HG03139 (cell line): ENCODE measurements at regions not wholly inside any gene's neighbourhood (a gene's known extent, or its start where the extent isn't known, plus 50 kb on each side); places are given as distances from the start of the nearest gene placed in this dataset.
"Not testable (repeated sequence)": the region's sequence is repeated elsewhere in the genome, so short reads cannot be mapped to it uniquely, and the experiment has no call there.

Experiments
- ATAC-seq: cut with Tn5 transposase; IDR thresholded peaks from one replicate; pipeline ENCODE4 v1.9.1; 2021; ENCODE audit not compliant: unreplicated experiment

- ATAC-seq: no peak
Observed at GRCh38 chr5:125064621-125065438, 318.4 kb upstream of the ZNF608 start.

DNA sequence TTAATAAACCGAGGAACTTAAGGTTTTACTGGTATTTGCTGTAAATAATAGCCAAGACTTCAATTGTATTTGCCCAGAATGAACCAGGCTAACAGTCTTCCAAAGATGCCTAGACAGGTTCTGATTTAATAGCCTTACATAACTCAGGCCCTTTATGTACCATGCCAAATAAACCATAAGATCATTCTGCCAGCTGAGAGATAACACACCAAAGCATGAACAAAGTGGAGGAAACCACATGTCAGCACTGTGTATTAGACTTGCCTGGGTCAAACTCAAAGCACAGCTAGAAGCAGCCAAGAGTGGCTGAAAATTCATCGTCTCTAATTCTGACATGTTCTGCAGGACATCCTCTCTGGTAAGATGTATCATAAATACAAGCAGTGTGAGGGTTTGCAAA is 319.3 kb upstream of the ZNF608 start:
- no peak for ATAC-seq

DNA sequence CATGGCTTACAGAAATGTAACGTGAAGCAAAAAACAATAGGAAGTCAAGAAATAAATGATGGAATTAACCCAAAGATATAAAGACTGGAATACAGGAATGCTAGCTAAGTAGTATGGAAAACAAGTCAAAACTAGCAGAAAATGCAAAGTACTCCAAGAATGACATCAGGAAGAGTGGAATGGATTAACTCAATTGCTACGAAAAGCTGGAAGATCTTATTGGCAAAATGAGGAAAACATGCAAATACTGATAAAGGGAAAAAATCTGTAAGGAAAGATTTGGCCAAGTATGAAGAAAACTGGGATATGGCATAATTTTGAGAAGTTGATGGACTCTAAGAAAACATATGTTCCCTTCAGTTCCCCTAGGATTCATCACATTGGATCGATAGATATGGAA is 324.5 kb upstream of the ZNF608 start:
- no peak for ATAC-seq

DNA sequence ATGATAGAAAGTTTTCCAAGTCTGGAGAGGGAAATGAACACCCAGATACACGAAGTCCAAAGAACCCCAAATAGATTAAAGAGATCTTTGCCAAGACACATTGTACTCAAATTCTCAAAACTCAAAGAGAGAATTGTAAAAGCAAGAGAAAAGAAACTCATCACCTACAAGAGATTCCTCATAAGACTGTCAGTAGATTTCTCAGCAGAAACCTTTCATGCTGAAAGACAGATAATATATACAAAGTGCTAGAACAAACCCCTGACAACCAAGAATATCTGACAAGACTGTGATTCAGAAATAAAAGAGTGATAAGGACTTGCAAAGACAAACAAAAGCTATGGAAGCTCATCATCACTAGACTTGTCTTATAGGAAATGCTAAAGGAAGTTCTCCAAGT is 326.7 kb upstream of the ZNF608 start:
- ATAC-seq: no peak

- ATAC-seq: no peak
Observed at GRCh38 chr5:125075567-125075966, 329.1 kb upstream of the ZNF608 start.

DNA sequence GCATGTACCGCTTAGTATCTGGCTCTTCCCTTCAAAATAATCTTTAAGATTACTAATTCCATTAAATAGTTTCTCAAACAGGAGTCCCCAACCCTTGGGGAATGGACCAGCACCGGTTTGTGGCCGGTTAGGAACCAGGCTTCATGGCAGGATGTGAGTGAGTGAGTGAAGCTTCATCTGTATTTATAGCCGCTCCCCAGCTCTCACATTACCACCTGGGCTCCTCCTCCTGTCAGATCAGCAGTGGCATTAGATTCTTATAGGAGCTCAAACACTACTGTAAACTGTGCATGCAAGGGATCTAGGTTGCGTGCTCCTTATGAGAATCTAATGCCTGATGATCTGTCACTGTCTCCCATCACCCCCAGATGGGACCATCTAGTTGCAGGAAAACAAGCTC is 332.6 kb upstream of the ZNF608 start:
- ATAC-seq: not testable (repeated sequence)

- no peak for ATAC-seq
Observed at GRCh38 chr5:125081101-125081500, 334.7 kb upstream of the ZNF608 start.

- ATAC-seq: no peak
Observed at GRCh38 chr5:125083981-125084380, 337.5 kb upstream of the ZNF608 start.

- ATAC-seq: no peak
Observed at GRCh38 chr5:125085797-125086505, 339.5 kb upstream of the ZNF608 start.

GRCh38 chr5:125088522-125089105 is 342.2 kb upstream of the ZNF608 start:
- no peak for ATAC-seq

- not testable (repeated sequence) for ATAC-seq
Observed at GRCh38 chr5:125092138-125092537, 345.7 kb upstream of the ZNF608 start.

DNA sequence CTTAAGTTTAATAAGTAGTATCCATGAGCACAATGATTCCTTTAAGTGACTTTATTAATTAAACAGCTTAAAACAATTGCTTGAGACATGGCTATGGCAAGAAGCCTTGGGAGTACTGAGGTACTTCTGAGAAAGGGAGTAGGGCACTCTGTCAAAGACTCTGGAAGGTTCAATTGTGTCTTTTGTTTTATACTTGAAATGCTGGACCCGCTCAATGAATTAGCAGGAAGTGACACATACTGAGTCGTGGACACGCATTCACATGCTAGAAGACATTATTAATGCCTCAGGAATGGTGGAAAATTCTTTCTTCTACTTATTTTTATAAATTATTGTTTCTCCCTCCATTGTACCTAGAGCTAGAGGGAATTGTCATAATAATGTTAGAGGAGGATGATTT is 347.3 kb upstream of the ZNF608 start:
- ATAC-seq: no peak

DNA sequence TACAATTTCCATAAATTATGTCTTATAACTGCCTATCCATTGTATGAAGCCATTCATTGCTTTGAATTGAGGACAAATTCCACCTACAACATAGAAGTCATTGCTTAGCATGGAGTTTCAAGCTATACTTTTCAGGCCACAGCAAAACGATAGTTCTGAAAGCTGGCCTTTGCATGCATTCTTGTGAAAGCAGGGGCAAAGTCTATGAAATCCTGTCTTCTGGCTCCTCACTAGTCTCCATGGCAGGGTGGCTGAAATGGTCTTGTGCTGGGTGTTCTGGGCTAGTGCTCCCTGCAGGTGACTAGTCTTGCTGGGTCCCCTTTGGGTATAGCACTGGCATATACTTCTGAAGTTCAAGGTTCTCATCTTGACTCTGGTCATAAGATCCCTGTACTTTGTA is 353.9 kb upstream of the ZNF608 start:
- ATAC-seq: no peak

GRCh38 chr5:125100951-125101350 is 354.5 kb upstream of the ZNF608 start:
- ATAC-seq: no peak

GRCh38 chr5:125103459-125103858 is 357.0 kb upstream of the ZNF608 start:
- no peak for ATAC-seq

GRCh38 chr5:125106271-125106670 is 359.8 kb upstream of the ZNF608 start:
- ATAC-seq: no peak

DNA sequence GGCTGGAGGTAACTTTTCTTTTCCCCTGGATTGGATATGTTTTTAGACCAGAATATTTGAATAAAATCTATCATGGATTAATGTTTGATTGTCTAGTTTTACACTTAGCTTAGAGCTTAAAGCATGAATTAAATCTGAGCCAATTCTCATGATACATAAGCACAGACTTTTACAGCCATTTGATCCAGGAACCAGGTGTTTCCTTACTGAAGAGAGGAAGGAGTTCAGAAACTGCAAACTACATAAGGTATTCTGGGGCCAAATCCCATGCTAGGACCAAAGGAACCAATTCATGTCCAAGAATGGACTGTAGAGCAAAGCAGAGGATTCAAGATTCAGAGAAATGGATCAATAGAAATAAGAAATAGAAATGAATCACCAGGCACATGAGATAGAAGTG is 360.4 kb upstream of the ZNF608 start:
- no peak for ATAC-seq

DNA sequence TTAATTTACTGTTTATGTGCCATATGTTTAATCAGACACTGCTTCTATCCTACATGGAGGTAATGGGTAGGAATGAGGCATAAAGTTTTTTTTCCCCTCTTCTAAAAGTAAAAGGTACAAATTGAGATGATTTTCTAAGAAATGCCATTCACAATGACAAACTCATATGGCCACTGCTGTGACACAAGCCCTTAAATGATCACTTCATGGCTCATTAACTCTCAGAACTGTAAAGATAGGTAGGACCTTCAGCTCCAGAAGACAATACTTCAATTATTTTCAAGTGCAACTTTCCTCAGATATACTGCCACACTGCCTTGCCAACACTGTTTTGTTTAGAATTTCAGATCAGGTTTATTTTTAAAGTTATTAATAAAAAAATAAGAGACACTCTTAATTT is 362.9 kb upstream of the ZNF608 start:
- no peak for ATAC-seq

DNA sequence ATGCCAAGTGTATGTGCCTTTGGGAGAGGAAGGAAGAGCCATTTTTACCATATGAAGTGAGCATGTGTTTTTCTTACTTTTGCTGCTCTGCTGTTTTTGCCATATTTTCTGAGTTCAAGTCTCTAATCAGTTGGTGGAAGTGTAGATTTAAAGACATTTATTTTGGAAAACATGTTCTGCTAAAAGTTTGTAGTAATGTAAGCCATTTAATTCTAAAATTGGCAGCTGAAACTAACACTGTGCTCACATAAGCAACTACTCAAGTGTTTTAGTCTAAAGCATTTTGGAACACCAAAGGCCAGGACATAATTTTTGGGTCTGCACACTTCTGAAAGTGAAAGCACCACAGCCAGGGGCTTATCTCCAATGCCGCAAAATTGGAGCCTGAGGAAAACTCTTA is 363.4 kb upstream of the ZNF608 start:
- ATAC-seq: no peak

GRCh38 chr5:125112196-125112595 is 365.8 kb upstream of the ZNF608 start:
- no peak for ATAC-seq

DNA sequence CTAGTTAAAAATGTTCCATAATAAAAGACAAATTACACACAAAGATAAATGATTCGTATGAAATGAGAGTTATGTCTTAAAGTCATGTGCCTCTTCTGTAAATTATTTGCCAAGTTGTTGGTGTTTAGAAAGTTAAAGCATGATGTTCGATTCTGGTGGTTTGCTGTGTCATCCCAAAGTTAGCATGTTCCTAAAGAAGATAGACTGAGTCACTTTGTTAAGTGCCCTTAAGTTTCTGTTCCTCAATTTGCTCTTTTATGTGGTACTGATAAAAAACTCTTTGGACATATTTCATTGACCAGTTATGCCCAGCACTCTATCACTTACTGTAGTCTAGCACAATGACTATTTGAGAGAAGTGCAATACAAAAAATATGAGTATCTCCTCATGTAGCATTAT is 366.9 kb upstream of the ZNF608 start:
- peak; percentile 63 for ATAC-seq

- no peak for ATAC-seq
Observed at GRCh38 chr5:125115195-125115525, 368.7 kb upstream of the ZNF608 start.
